ENCODE measurements at regions not wholly inside any gene's neighbourhood (a gene's known extent, or its start where the extent isn't known, plus 50 kb on each side); places are given as distances from the start of the nearest gene placed in this dataset.

- intact Hi-C loops (cut with micrococcal nuclease), result no loop called here
- Mint-ChIP-seq H3K9me3 (no peaks in the 10 kb centered on the region), H3K27ac (no peak overlapping the region), H3K27me3 (ENCODE audit: low read depth) (no peaks in the 10 kb centered on the region), H3K4me1 (ENCODE audit: low read depth) (no peaks in the 10 kb centered on the region), H3K36me3 (ENCODE audit: low read depth) (no peaks in the 10 kb centered on the region), H3K4me3 (ENCODE audit: low read depth) (no peak overlapping the region)
- no peak for DNase-seq (ENCODE audit: low spot score)
These were observed 142.0 kb downstream of the FAM114A2 start for GRCh38 chr5:153896701-153897100.

- Mint-ChIP-seq H3K4me3 (ENCODE audit: low read depth) (no peak overlapping the region), H3K4me1 (ENCODE audit: low read depth) (no peaks in the 10 kb centered on the region), H3K9me3 (no peaks in the 10 kb centered on the region), H3K27me3 (ENCODE audit: low read depth) (no peaks in the 10 kb centered on the region), H3K27ac (no peak overlapping the region), H3K36me3 (ENCODE audit: low read depth) (no peaks in the 10 kb centered on the region)
- DNase-seq (ENCODE audit: low spot score), result no peak
- intact Hi-C loops (cut with micrococcal nuclease), result no loop called here
These were observed 142.6 kb downstream of the FAM114A2 start for GRCh38 chr5:153896117-153896516.

GRCh38 chr5:153895266-153895665 lies 143.4 kb downstream of the FAM114A2 start:
- Mint-ChIP-seq H3K9me3 (no peaks in the 10 kb centered on the region), H3K27me3 (ENCODE audit: low read depth) (no peaks in the 10 kb centered on the region), H3K4me1 (ENCODE audit: low read depth) (no peaks in the 10 kb centered on the region), H3K27ac (no peak overlapping the region), H3K36me3 (ENCODE audit: low read depth) (no peaks in the 10 kb centered on the region), H3K4me3 (ENCODE audit: low read depth) (no peak overlapping the region)
- no peak for DNase-seq (ENCODE audit: low spot score)
- intact Hi-C loops (cut with micrococcal nuclease), result no loop called here

- intact Hi-C loops (cut with micrococcal nuclease), result no loop called here
- no peak overlapping the region for H3K4me3 Mint-ChIP-seq (ENCODE audit: low read depth)
- no peaks in the 10 kb centered on the region for H3K4me1 Mint-ChIP-seq (ENCODE audit: low read depth)
- H3K27ac Mint-ChIP-seq, result no peak overlapping the region
- H3K27me3 Mint-ChIP-seq (ENCODE audit: low read depth), result no peaks in the 10 kb centered on the region
- no peaks in the 10 kb centered on the region for H3K36me3 Mint-ChIP-seq (ENCODE audit: low read depth)
- no peak for DNase-seq (ENCODE audit: low spot score)
- H3K9me3 Mint-ChIP-seq, result no peaks in the 10 kb centered on the region
These were observed 144.9 kb downstream of the FAM114A2 start for GRCh38 chr5:153893817-153894216.

- intact Hi-C loops (cut with micrococcal nuclease), result no loop called here
- H3K27me3 Mint-ChIP-seq (ENCODE audit: low read depth), result no peaks in the 10 kb centered on the region
These were observed 147.3 kb downstream of the FAM114A2 start for GRCh38 chr5:153891394-153891793.

GRCh38 chr5:153888781-153889180 lies 149.9 kb downstream of the FAM114A2 start:
- intact Hi-C loops (cut with micrococcal nuclease), result no loop called here
- no peak for DNase-seq (ENCODE audit: low spot score)
- no peak overlapping the region for H3K27ac Mint-ChIP-seq
- H3K36me3 Mint-ChIP-seq (ENCODE audit: low read depth), result no peaks in the 10 kb centered on the region
- no peaks in the 10 kb centered on the region for H3K4me1 Mint-ChIP-seq (ENCODE audit: low read depth)
- H3K27me3 Mint-ChIP-seq (ENCODE audit: low read depth), result no peaks in the 10 kb centered on the region
- H3K4me3 Mint-ChIP-seq (ENCODE audit: low read depth), result no peak overlapping the region
- H3K9me3 Mint-ChIP-seq, result no peaks in the 10 kb centered on the region

More at GRCh38 chr5:153891394-153891793, 147.3 kb downstream of the FAM114A2 start:
- no peaks in the 10 kb centered on the region for H3K9me3 Mint-ChIP-seq
- no peak overlapping the region for H3K27ac Mint-ChIP-seq
- no peaks in the 10 kb centered on the region for H3K4me1 Mint-ChIP-seq (ENCODE audit: low read depth)
- H3K4me3 Mint-ChIP-seq (ENCODE audit: low read depth), result no peak overlapping the region
- no peak for DNase-seq (ENCODE audit: low spot score)
- no peaks in the 10 kb centered on the region for H3K36me3 Mint-ChIP-seq (ENCODE audit: low read depth)

GRCh38 chr5:153885141-153885540 lies 153.6 kb downstream of the FAM114A2 start:
- intact Hi-C loops (cut with micrococcal nuclease), result no loop called here
- H3K27me3 Mint-ChIP-seq (ENCODE audit: low read depth), result no peaks in the 10 kb centered on the region
- no peak for DNase-seq (ENCODE audit: low spot score)
- H3K4me1 Mint-ChIP-seq (ENCODE audit: low read depth), result no peaks in the 10 kb centered on the region
- H3K36me3 Mint-ChIP-seq (ENCODE audit: low read depth), result no peaks in the 10 kb centered on the region
- no peak overlapping the region for H3K27ac Mint-ChIP-seq
- H3K4me3 Mint-ChIP-seq (ENCODE audit: low read depth), result no peak overlapping the region
- H3K9me3 Mint-ChIP-seq, result no peaks in the 10 kb centered on the region

- Mint-ChIP-seq H3K4me3 (ENCODE audit: low read depth) (no peak overlapping the region), H3K27me3 (ENCODE audit: low read depth) (no peaks in the 10 kb centered on the region), H3K4me1 (ENCODE audit: low read depth) (no peaks in the 10 kb centered on the region), H3K9me3 (no peaks in the 10 kb centered on the region), H3K36me3 (ENCODE audit: low read depth) (no peaks in the 10 kb centered on the region), H3K27ac (no peak overlapping the region)
- intact Hi-C loops (cut with micrococcal nuclease), result no loop called here
- no peak for DNase-seq (ENCODE audit: low spot score)
These were observed 154.1 kb downstream of the FAM114A2 start for GRCh38 chr5:153884612-153884957.

GRCh38 chr5:153883854-153884611 lies 154.7 kb downstream of the FAM114A2 start:
- intact Hi-C loops (cut with micrococcal nuclease), result no loop called here
- H3K27me3 Mint-ChIP-seq (ENCODE audit: low read depth), result no peaks in the 10 kb centered on the region
- no peak overlapping the region for H3K4me3 Mint-ChIP-seq (ENCODE audit: low read depth)
- no peaks in the 10 kb centered on the region for H3K9me3 Mint-ChIP-seq
- DNase-seq (ENCODE audit: low spot score), result no peak
- no peak overlapping the region for H3K27ac Mint-ChIP-seq
- no peaks in the 10 kb centered on the region for H3K36me3 Mint-ChIP-seq (ENCODE audit: low read depth)
- no peaks in the 10 kb centered on the region for H3K4me1 Mint-ChIP-seq (ENCODE audit: low read depth)

GRCh38 chr5:153881687-153882086 lies 157.0 kb downstream of the FAM114A2 start:
- H3K4me1 Mint-ChIP-seq (ENCODE audit: low read depth), result no peaks in the 10 kb centered on the region
- H3K9me3 Mint-ChIP-seq, result no peaks in the 10 kb centered on the region
- no peak overlapping the region for H3K4me3 Mint-ChIP-seq (ENCODE audit: low read depth)
- no peak overlapping the region for H3K27ac Mint-ChIP-seq
- intact Hi-C loops (cut with micrococcal nuclease), result no loop called here
- no peaks in the 10 kb centered on the region for H3K36me3 Mint-ChIP-seq (ENCODE audit: low read depth)
- H3K27me3 Mint-ChIP-seq (ENCODE audit: low read depth), result peaks cover 2% of the 10 kb centered on the region
- DNase-seq (ENCODE audit: low spot score), result no peak

GRCh38 chr5:153880106-153880505 lies 158.6 kb downstream of the FAM114A2 start:
- Mint-ChIP-seq H3K4me3 (ENCODE audit: low read depth) (no peak overlapping the region), H3K4me1 (ENCODE audit: low read depth) (no peaks in the 10 kb centered on the region), H3K27ac (no peak overlapping the region), H3K27me3 (ENCODE audit: low read depth) (peaks cover 2% of the 10 kb centered on the region), H3K36me3 (ENCODE audit: low read depth) (no peaks in the 10 kb centered on the region), H3K9me3 (no peaks in the 10 kb centered on the region)
- DNase-seq (ENCODE audit: low spot score), result no peak
- intact Hi-C loops (cut with micrococcal nuclease), result no loop called here

- no peak overlapping the region for H3K27ac Mint-ChIP-seq
- H3K36me3 Mint-ChIP-seq (ENCODE audit: low read depth), result no peaks in the 10 kb centered on the region
- intact Hi-C loops (cut with micrococcal nuclease), result no loop called here
- no peak for DNase-seq (ENCODE audit: low spot score)
- H3K4me3 Mint-ChIP-seq (ENCODE audit: low read depth), result no peak overlapping the region
- peaks cover 2% of the 10 kb centered on the region for H3K27me3 Mint-ChIP-seq (ENCODE audit: low read depth)
- H3K4me1 Mint-ChIP-seq (ENCODE audit: low read depth), result no peaks in the 10 kb centered on the region
- H3K9me3 Mint-ChIP-seq, result no peaks in the 10 kb centered on the region
These were observed 159.1 kb downstream of the FAM114A2 start for GRCh38 chr5:153879596-153879995.

- H3K27me3 Mint-ChIP-seq (ENCODE audit: low read depth), result no peaks in the 10 kb centered on the region
- no peak overlapping the region for H3K27ac Mint-ChIP-seq
These were observed 172.5 kb downstream of the FAM114A2 start for GRCh38 chr5:153866176-153866575.

GRCh38 chr5:153865016-153865415 lies 173.7 kb downstream of the FAM114A2 start:
- H3K36me3 Mint-ChIP-seq (ENCODE audit: low read depth), result no peaks in the 10 kb centered on the region
- intact Hi-C loops (cut with micrococcal nuclease), result no loop called here
- no peaks in the 10 kb centered on the region for H3K9me3 Mint-ChIP-seq
- no peak overlapping the region for H3K4me3 Mint-ChIP-seq (ENCODE audit: low read depth)
- DNase-seq (ENCODE audit: low spot score), result no peak
- H3K27ac Mint-ChIP-seq, result no peak overlapping the region
- no peaks in the 10 kb centered on the region for H3K27me3 Mint-ChIP-seq (ENCODE audit: low read depth)
- no peaks in the 10 kb centered on the region for H3K4me1 Mint-ChIP-seq (ENCODE audit: low read depth)

More at GRCh38 chr5:153866176-153866575, 172.5 kb downstream of the FAM114A2 start:
- no peaks in the 10 kb centered on the region for H3K4me1 Mint-ChIP-seq (ENCODE audit: low read depth)
- intact Hi-C loops (cut with micrococcal nuclease), result no loop called here
- no peaks in the 10 kb centered on the region for H3K9me3 Mint-ChIP-seq
- DNase-seq (ENCODE audit: low spot score), result no peak
- no peaks in the 10 kb centered on the region for H3K36me3 Mint-ChIP-seq (ENCODE audit: low read depth)
- H3K4me3 Mint-ChIP-seq (ENCODE audit: low read depth), result no peak overlapping the region

All from activated T-helper 2 cell treated with anti-CD3 and anti-CD28 coated beads, Interferon-gamma antibody, Interleukin-2, Interleukin-4, amounts not matched to agents 10 μg/mL and 5 μg/mL and 100 μg/mL, durations not matched to agents 14 hours and 24 hours and 36 hours (primary cell).